ENCODE measurements at regions not wholly inside any gene's neighbourhood (a gene's known extent, or its start where the extent isn't known, plus 50 kb on each side); places are given as distances from the start of the nearest gene placed in this dataset.
A peak's percentile ranks its signal among the peaks of the same experiment; 100 is the strongest.

DNA sequence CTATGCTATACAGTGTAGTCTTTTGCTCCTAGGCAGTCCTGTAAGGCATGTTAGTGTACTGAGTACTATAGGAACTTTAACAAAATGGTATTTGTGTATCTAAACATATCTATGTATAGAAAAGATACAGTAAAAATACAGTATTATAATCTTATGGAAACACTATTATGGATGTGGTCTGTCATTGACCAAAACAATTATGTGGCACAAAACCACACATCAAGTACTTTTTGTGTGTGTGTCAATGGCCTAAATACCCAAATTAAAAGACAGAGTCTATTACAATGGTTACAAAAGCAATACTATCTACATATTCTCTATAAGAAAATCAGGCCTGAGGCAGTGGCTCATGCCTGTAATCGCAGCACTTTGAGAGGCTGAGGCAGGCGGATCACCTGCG lies 610.2 kb upstream of the NDST4 start:
- FAIRE-seq, result no peak

DNA sequence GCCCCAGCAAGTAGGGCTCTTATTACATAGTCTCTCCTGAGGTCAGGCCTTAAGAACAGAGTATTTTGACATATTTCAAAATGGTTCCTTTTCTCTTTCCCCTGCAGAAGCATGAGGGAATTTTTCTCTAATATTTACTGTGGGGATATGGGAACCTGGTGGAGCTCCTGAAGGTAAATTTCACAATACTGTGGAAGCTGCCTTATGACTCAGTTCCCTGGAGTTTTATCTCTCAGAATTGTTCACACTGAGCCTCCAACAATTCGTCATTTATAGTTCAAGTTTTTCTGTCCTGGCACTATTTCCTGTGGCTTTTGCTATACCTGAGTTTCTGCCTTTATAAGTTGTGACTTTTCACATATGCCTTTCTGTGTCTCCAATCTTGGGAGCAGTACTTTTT lies 607.2 kb upstream of the NDST4 start:
- FAIRE-seq, result no peak

DNA sequence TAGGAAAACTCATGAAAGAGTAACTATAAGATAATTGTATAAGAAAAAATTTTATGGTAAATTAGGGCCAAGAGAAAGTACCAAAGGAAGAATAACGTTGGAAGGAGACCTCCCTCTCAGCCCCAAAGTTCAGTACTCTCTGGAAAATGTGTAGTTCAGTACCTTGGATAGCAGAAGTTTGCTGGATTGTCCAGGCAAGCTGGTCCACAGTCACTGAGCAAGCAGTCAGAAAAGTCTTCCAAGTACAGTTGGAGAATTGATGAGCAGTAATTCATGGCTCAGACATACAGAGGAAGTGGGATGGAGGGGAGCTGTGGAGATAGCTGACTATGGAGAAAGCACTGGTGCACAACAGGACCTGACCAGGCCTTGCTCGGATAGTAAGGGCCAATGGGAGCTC lies 598.2 kb upstream of the NDST4 start:
- FAIRE-seq, result no peak

DNA sequence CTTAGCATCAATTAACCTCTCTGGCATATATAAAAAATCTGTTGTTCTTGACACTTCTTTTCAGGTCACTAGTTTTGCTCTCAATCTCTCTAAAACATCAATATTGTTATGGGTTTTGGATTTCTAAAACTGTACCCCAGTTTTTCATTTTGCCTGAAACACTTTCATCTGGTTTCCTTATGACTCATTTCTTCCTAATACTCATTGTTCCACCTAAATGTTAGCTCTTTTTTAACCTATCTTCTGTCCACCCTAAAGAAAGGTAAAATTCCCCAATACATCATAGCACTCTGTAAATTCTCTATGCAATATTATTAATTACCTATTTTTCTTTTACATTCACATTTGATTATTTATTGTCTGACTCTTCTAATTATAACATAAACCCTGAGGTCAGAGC lies 575.5 kb upstream of the NDST4 start:
- FAIRE-seq, result no peak

DNA sequence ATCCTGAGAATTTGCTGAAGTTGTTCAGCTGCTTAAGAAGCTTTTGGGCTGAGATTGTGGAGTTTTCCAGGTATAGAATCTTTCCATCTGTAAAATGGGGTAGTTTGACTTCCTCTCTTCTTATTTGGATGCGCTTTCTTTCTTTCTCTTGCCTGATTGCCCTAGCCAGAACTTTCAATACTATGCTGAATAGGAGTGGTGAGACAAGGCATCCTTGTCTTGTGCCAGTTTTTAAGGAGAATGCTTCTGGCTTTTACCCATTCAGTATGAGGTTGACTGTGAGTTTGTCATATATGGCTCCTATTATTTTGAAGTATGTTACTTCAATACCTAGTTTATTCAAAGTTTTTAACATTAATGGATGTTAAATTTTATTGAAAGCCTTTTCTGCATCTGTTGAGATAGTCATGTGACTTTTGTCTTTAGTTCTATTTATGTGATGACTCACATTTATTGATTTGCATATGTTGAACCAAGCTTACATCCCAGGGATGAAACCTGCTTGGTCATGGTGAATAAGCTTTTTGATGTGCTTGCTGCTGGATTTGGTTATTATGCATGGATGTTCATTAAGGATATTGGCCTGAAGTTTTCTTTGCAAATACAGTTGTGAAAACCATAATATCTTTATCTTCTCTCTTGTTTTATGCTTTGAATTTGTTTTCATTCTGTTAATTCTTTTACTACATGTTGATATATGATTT lies 573.8 kb upstream of the NDST4 start:
- no peak for FAIRE-seq

DNA sequence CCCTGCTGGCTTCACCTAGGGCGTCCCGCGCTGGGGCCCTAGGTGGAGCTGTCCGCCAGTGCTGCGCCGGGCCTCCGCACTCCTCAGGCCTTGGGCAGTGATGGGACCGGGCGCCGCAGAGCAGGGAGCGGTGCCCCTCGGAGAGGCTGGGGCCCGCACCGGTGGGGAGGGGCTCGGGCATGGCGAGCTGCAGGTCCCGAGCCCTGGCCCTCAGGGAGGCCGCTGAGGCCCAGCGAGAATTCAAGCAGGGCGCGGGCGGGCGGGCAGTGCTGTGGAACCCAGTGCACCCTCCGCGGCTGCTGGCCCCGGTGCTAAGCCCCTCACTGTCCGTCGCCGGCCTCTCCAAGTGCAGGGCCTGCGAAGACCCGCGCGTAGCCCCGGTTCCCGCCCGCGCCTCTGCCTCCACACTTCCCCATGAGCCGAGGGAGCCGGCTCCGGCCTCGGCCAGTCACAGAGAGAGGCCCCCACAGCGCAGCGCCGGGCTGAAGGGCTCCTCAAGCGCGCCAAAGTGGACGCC lies 565.1 kb upstream of the NDST4 start:
- no peak for FAIRE-seq

DNA sequence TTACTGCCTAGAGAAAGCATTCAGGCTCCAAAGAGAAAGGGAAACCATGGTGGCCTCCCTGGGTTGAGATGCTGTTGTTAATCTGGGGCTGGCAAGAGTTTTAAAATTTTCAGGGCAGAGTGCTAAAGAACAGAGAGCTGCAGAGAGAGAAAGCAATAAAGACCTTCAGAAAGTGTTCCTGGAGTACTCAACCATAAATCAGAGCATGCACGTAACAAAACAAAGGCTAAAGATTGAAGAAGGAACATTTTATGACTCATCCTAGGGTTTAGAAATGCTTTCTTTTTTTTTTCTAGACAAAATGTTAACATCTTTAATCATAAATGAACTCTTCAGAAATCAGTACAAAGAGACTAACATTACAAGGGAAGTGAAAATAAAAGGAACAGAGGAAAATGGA lies 562.3 kb upstream of the NDST4 start:
- peak; percentile 45 for FAIRE-seq

DNA sequence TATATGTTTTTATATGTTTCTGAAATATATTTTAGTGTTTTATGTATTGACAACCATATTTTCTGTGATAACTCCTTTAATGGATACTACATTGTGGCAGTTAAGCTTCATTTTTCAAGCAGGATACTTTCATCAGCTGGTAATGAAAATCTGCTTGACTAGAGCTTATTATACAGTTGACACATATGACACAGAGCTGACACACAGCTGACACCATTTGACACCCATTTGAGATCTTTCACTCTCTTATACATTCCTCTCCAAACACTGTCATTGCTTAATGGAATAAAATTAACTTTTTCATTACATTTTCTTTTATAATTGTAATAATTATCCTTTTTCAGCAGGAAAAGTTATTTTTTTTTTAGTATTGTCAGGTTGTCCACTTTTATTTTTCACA lies 561.1 kb upstream of the NDST4 start:
- FAIRE-seq, result no peak

DNA sequence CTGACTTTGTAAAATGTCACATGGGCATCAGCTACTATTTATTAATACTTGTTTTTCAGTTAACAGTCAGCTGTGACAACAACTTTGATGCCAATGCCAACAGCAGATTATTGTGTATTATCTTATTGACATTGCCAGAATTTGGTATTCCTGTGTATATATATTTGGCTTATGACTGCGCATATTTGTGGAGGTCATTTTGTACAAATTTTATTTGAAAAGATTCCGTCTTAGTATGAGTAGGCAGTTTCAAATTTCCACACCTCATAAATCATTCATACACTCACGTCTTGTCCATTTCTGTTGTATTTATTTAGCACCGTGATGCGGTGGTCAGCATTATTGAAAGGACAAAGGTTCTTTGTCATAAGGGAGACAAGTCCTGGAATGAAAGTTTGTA lies 558.2 kb upstream of the NDST4 start:
- FAIRE-seq, result no peak

DNA sequence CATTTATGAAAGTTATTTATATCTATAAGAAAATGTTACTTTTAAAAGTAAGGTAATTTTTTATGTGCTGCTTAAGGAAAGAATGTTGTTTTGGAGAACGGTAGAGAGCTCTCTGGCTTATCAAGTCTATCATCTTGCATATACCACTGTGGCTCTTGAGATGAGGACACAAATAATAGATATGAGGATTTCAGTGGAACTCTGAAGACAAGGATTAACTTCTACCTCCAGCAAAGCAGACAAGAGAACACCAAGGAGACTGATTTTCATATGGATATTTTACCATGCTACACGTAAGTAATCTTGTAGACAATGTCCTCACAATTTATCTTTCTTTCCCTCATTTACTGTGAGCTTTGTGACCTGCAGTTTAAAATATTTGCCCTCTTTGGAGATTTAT lies 557.5 kb upstream of the NDST4 start:
- FAIRE-seq, result no peak

DNA sequence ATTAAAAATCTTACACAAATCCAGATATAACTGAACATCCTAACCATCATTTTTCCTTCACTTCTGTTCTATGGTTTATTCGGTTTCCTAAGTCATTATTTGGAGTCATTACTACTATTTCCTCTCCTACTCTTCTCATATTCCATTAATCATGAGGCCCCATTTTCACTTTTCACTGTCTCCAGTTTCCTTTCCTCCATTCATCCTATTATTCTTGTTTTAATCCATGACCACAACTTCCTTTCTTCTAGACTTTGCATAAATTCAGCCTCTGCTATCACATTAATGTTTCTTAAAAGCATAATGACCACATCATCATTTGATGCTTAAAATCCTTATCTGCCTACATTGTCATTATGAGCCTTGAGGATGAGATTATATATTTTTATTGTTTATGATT lies 555.0 kb upstream of the NDST4 start:
- FAIRE-seq, result no peak

DNA sequence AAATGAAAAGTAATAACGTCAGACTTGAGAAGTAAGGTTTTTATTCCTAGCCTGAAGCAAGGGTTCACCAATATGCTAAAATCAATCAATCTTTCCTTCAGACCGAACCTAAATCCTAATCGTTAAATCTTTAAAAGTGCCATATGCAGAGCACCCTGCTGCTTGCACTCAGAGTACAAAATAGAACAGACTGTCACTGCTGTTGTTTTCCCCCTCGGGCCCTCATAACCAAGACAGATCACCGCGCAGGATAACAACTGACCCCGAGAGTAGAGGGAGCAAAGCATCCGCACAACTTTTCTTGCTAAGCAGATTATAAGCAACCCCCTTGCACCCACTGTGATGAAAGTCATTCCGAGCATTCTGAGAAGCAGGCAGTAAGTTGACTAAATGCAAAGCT lies 550.9 kb upstream of the NDST4 start:
- no peak for FAIRE-seq

DNA sequence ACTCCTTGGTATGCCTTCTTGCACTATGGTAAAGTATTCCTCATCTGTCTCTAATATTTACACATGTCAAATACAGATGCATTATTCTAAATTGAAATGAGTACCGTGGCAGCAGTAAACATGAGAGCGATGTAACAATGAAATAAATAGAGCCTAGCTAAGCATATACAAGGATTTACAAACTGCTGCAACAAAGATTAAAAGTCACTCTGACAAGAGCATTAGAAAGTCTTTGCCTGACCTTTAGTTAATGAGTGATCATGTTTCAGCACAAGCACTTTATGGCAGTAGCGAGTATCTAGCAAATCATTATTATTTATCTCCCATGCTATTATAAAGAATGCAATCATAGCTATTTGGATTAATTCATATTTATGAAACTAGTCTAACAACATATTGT lies 547.0 kb upstream of the NDST4 start:
- FAIRE-seq, result no peak

DNA sequence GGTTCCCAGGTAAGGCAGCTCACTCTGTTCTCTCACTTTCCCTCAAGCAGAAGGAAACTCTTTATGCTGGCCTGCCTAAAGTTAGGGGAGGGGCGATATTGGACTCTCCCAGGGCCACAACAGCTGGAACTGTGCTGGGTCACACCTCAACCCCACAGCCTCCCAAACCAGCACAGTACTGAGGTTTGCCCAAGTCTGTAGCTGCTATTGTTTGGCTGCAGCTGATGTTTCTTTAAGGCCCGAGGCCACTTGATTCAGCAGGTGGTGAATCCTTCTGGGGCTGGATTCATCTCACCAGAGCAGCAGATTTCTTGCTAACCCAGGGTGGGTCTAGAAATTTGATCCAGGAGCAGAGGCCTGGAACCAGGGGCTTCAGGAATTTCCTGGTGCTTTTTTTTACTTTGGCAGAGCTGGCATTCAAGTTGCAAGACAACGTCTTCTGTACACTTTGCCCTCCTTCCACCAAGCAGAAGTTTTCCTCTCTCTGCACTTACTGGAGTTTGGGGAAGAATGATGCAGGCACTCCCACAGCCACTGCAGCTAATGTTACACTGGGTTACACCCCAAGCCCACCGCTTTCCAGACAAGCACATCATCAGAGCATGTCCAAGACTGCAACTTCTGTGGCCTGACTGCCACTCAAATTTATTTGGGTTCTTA lies 544.7 kb upstream of the NDST4 start:
- no peak for FAIRE-seq

DNA sequence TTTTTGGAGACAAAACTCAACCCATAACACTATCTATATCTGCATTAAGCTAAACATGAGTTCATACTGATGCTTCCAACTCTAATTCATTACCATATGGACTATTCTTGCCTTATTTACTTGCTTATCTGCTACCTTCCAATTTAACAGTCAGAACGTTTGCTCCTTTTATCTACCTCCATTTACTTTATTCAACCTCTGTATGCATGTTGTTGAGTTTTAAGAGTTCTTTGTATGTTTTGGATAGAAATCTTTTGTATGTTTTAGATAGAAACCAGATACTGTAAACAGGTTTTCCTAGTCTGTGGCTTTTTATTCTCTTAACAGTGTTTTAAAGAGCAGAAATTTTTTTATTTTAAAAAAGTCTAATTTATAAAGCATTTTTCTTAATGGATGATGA lies 542.2 kb upstream of the NDST4 start:
- FAIRE-seq, result no peak

DNA sequence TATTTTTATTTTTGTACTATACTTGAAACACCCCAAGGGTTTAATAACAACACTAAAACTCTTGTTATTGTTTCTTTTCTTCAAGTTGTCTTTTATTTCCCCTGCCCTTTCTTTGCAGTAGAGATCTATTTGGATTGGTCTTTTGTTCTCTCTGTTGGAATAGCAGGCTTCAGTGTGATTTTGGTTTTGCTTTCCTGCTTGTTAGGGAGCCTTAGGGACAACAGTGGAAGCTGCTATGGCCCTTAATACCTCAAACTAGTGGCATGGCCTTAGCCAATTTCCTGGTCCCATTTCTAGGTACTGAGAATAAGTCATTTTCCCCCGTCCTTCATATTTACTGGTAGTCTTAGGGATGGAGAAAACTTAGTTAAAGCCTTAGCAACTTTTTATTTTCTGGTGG lies 535.4 kb upstream of the NDST4 start:
- no peak for FAIRE-seq

DNA sequence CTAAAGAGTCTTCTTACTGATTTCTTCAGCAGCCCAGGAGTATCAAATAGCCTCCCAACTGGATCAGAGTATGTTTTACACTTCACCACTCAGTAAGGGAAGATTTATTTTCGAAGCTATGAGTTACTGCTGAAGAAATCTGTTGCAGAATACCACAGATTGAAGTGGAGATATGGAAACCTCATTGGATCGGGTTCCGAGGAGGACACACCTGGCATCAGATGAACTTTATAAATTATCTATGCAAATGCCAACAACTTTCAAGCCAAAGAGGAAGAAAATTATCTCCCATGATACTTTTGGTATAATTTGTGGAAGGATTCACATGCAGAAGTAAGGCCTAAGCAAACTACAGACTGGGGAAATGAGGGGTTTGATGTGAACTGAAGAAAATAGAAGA lies 515.9 kb upstream of the NDST4 start:
- no peak for FAIRE-seq

DNA sequence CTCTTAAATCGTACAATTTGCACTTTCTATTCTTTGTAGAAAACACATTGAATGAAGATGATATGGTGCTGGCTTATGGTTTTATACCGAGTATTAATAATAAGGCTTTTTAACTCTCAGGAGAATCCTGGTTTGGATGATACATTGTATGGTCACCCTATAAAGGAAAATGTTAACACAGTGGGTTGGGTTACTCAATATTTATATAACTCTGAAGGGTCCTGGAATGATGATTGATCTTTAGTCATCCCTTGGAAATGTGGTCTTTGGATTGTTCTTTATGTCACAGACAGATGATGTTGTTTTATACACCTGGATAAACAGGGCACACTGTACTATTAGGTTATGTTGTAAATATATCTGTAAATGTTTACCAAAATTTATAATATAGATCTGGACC lies 496.2 kb upstream of the NDST4 start:
- no peak for FAIRE-seq

DNA sequence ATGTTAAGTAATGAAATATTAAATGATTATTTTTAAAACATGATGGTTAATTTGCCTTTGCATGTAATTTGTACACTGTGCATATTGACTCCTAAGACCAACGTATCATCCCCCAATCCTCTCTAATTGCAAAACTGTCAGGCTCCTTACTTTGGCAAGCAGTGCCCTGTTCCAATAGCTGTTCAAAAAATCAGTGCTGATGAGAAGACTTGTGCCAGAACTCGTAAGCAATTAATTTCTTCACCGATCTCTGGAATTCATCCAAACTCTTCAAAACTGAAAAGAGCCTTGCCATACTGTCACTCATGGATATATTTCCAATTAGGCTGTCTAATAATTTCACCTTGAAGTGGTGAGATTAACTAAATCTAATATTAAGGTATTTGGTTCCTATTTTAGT lies 493.9 kb upstream of the NDST4 start:
- FAIRE-seq, result no peak

DNA sequence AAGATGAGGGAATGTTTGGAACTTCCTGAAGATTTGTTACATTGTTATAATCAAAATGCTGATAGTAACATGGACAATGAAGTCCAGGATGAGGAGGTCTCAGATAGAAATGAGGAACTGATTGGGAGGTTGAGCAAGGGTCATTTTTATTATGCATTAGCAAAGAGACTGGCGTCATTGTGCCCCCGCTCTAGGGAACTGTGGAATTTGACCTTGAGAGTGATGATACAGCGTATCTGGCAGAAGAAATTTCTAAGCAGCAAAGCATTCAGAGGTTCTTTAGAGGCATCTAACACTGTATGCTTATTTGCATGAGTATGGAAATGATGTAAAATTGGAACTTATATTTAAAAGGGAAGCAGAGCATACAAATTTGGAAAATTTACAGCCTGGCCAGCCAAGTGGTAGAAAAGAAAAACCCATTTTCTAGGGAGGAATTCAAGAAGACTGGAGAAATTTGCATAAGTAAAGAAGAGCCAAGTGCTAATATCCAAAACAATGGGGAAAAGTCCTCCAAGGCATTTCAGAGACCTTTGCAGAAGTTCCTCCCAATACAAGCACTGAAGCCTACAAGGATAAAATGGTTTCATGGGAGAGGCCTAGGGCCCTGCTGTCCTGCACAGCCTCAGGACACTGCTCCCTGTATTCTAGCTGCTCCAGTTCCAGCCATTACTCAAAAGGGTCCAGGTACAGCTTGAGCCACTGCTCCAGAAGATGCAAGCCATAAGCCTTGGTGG lies 483.0 kb upstream of the NDST4 start:
- FAIRE-seq, result no peak

DNA sequence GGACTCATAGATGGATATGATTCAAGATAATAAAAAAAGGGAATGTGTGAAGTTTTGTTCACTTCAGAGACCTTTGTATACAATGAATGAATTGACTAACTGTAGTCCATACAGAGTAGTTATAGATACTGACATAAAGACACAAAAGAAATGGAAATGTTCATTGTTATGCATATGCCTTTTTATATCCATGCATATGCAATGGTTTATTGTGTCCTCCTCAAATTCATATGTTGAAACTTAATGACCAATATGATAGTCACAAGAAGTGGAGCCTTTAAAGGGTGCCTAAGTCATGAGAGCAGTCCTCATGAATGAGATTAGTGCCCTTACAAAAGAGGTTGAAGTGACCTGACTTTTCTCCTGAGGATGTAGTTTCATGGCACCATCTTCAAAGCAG lies 467.5 kb upstream of the NDST4 start:
- no peak for FAIRE-seq

DNA sequence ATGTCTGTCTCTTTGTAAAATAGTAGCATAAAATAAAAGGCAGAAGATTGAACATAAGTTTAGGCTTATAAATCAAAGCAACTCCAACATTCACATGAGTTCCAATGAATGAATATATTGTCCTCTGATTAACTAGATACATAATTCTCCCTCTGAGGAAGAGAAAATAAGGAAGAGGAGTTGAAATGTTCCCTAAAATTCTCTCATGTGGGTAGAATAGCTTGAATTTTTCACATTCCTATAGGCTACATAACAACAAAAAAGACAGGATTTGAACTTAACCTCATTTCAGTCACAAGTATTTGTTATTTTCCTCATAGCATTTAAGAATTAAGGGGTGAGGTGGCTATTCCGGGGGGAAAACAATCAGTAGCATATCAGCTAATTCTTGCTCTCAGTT lies 462.4 kb upstream of the NDST4 start:
- FAIRE-seq, result no peak

DNA sequence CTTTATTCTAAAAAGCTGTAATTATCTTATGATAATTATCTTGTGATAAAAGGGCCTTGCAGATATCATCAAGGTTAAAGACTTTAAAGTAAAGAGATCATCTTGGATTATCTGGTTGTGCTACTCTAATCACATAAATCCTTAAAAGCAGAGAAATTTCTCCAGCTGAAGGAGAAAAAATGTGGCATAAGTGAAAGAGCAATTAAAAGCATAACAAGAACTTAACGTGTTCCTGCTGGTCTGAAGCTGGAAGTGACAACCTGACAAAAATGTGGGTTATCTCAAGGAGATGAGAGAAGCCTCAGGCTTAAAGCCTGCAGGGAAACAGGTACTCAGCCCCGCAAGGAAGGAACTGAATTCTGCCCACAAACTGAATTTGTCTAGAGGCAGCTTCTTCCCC lies 449.1 kb upstream of the NDST4 start:
- no peak for FAIRE-seq

DNA sequence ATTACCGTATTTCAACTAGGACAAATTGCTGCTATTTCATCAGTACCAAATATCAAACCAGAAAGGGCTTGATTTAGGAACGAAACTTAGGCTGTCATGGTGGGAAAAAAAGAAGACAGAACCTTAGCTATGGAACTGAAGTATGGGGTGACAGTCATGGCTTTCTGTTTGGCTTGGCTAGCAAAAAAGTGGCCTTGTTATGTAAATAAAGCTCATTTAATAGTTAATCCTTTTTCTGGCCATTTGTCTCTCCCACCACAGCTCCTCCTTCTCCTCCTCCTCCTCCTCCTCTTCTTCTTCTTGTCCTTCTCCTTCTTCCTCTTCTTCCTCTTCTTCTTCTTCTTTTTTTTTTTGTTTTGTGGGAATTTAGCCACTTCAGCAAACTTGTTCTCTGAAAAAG lies 434.7 kb upstream of the NDST4 start:
- no peak for FAIRE-seq

All from G401.6 (cell line).